Activated CD8-positive, alpha-beta T cell treated with anti-CD3 and anti-CD28 coated beads, Interleukin-2, amount 10 ng/mL, durations not matched to agents 7 days and 5 days (primary cell): ENCODE measurements at regions not wholly inside any gene's neighbourhood (a gene's known extent, or its start where the extent isn't known, plus 50 kb on each side); places are given as distances from the start of the nearest gene placed in this dataset.

Experiments
- ATAC-seq: fragments of 150-1000 bp; cut with Tn5 transposase; one replicate; pipeline ENCODE4 v1.10.0; 2021; ENCODE audit warnings: moderate library complexity
- CTCF ChIA-PET: fragments of 350-600 bp; sonication (Branson Sonifier 250); formaldehyde crosslinking; loops from one replicate; lab custom pipeline; 2021; ENCODE audit warnings: antibody characterized with exemption; lab: Charles Lee
- POLR2A ChIA-PET: fragments of 350-600 bp; sonication (Branson Sonifier 250); formaldehyde crosslinking; loops from one replicate; lab custom pipeline; 2021; ENCODE audit warnings: antibody characterized with exemption; lab: Charles Lee
- DNase-seq: peaks from one replicate; pipeline ENCODE4 v3.0.0-alpha.2; 2020
- H3K27ac Mint-ChIP-seq: one replicate; pipeline ENCODE4 v1.8.0; 2021; ENCODE audit warnings: mild to moderate bottlenecking, mixed read lengths
- H3K27me3 Mint-ChIP-seq: one replicate; pipeline ENCODE4 v1.8.0; 2021; ENCODE audit warnings: low read depth, mixed read lengths
- H3K36me3 Mint-ChIP-seq: one replicate; pipeline ENCODE4 v1.8.0; 2021; ENCODE audit warnings: low read depth, mixed read lengths
- H3K4me1 Mint-ChIP-seq: one replicate; pipeline ENCODE4 v1.8.0; 2021; ENCODE audit warnings: low read depth, mixed read lengths
- H3K4me3 Mint-ChIP-seq: one replicate; pipeline ENCODE4 v1.8.0; 2021; ENCODE audit warnings: mild to moderate bottlenecking, mixed read lengths
- H3K9me3 Mint-ChIP-seq: one replicate; pipeline ENCODE4 v1.8.0; 2022; ENCODE audit warnings: mixed read lengths; ENCODE audit not compliant: insufficient read depth

GRCh38 chr17:5711344-5711743 lies 127.0 kb upstream of the NLRP1 start:
- no peaks in the 10 kb centered on the region for H3K9me3 Mint-ChIP-seq
- POLR2A ChIA-PET = no interaction called here
- no peaks in the 10 kb centered on the region for H3K4me1 Mint-ChIP-seq
- ATAC-seq = no peak
- no peaks in the 10 kb centered on the region for H3K36me3 Mint-ChIP-seq
- H3K4me3 Mint-ChIP-seq = no peak overlapping the region
- no peak for DNase-seq
- CTCF ChIA-PET = interaction anchor here (1.7 kb wide), 1 partner anchor 119 kb away, joined by 4 read pairs; no protein-coding TSS in a partner anchor
- H3K27me3 Mint-ChIP-seq = peaks cover 39% of the 10 kb centered on the region
- H3K27ac Mint-ChIP-seq = no peak overlapping the region

GRCh38 chr17:5714993-5715392 lies 130.7 kb upstream of the NLRP1 start:
- peaks cover 34% of the 10 kb centered on the region for H3K27me3 Mint-ChIP-seq
- no peaks in the 10 kb centered on the region for H3K36me3 Mint-ChIP-seq
- H3K4me1 Mint-ChIP-seq = no peaks in the 10 kb centered on the region
- ATAC-seq = no peak
- no peak for DNase-seq
- H3K9me3 Mint-ChIP-seq = no peaks in the 10 kb centered on the region
- CTCF ChIA-PET = no interaction called here
- POLR2A ChIA-PET = no interaction called here
- H3K4me3 Mint-ChIP-seq = no peak overlapping the region
- H3K27ac Mint-ChIP-seq = no peak overlapping the region

GRCh38 chr17:5715478-5715877 lies 131.2 kb upstream of the NLRP1 start:
- DNase-seq = no peak
- H3K4me3 Mint-ChIP-seq = no peak overlapping the region
- no peaks in the 10 kb centered on the region for H3K9me3 Mint-ChIP-seq
- H3K4me1 Mint-ChIP-seq = no peaks in the 10 kb centered on the region
- ATAC-seq = no peak
- H3K36me3 Mint-ChIP-seq = no peaks in the 10 kb centered on the region
- peaks cover 29% of the 10 kb centered on the region for H3K27me3 Mint-ChIP-seq
- POLR2A ChIA-PET = no interaction called here
- no peak overlapping the region for H3K27ac Mint-ChIP-seq
- CTCF ChIA-PET = no interaction called here

- Mint-ChIP-seq H3K9me3 (no peaks in the 10 kb centered on the region), H3K27ac (no peak overlapping the region), H3K36me3 (no peaks in the 10 kb centered on the region), H3K27me3 (peaks cover 11% of the 10 kb centered on the region), H3K4me1 (no peaks in the 10 kb centered on the region), H3K4me3 (no peak overlapping the region)
- ATAC-seq (no peak), DNase-seq (no peak)
- CTCF ChIA-PET = interaction anchor here (0.9 to 1.4 kb wide), 2 partner anchors 11 to 13 kb away, joined by 3 to 6 read pairs; no protein-coding TSS in a partner anchor
- POLR2A ChIA-PET = no interaction called here
These were observed 134.4 kb upstream of the NLRP1 start for GRCh38 chr17:5718726-5719125.

GRCh38 chr17:5719976-5720375 lies 135.7 kb upstream of the NLRP1 start:
- POLR2A ChIA-PET = no interaction called here
- CTCF ChIA-PET = no interaction called here
- no peaks in the 10 kb centered on the region for H3K9me3 Mint-ChIP-seq
- no peak overlapping the region for H3K4me3 Mint-ChIP-seq
- ATAC-seq = no peak
- H3K27ac Mint-ChIP-seq = no peak overlapping the region
- H3K36me3 Mint-ChIP-seq = no peaks in the 10 kb centered on the region
- no peak for DNase-seq
- peaks cover 14% of the 10 kb centered on the region for H3K27me3 Mint-ChIP-seq
- H3K4me1 Mint-ChIP-seq = no peaks in the 10 kb centered on the region

GRCh38 chr17:5730373-5730772 lies 146.1 kb upstream of the NLRP1 start:
- H3K9me3 Mint-ChIP-seq = no peaks in the 10 kb centered on the region
- DNase-seq (no peak), ATAC-seq (no peak)
- no peak overlapping the region for H3K4me3 Mint-ChIP-seq
- no peak overlapping the region for H3K27ac Mint-ChIP-seq
- CTCF ChIA-PET = no interaction called here
- no peaks in the 10 kb centered on the region for H3K4me1 Mint-ChIP-seq
- POLR2A ChIA-PET = no interaction called here
- no peaks in the 10 kb centered on the region for H3K36me3 Mint-ChIP-seq
- H3K27me3 Mint-ChIP-seq = peaks cover 5% of the 10 kb centered on the region

- ChIA-PET POLR2A (no interaction called here), CTCF (no interaction called here)
- H3K4me3 Mint-ChIP-seq = no peak overlapping the region
- no peaks in the 10 kb centered on the region for H3K36me3 Mint-ChIP-seq
- no peaks in the 10 kb centered on the region for H3K4me1 Mint-ChIP-seq
- H3K27ac Mint-ChIP-seq = no peak overlapping the region
- peaks cover 8% of the 10 kb centered on the region for H3K27me3 Mint-ChIP-seq
- H3K9me3 Mint-ChIP-seq = no peaks in the 10 kb centered on the region
- DNase-seq = no peak
- no peak for ATAC-seq
These were observed 156.6 kb upstream of the NLRP1 start for GRCh38 chr17:5740937-5741336.

- ATAC-seq (no peak), DNase-seq (no peak)
- ChIA-PET POLR2A (no interaction called here), CTCF (no interaction called here)
- Mint-ChIP-seq H3K4me1 (no peaks in the 10 kb centered on the region), H3K9me3 (no peaks in the 10 kb centered on the region), H3K4me3 (no peak overlapping the region), H3K27ac (no peak overlapping the region), H3K36me3 (no peaks in the 10 kb centered on the region), H3K27me3 (peaks cover 8% of the 10 kb centered on the region)
These were observed 157.5 kb upstream of the NLRP1 start for GRCh38 chr17:5741810-5742209.

GRCh38 chr17:5745111-5745813 lies 161.0 kb upstream of the NLRP1 start:
- ATAC-seq (no peak), DNase-seq (no peak)
- Mint-ChIP-seq H3K9me3 (no peaks in the 10 kb centered on the region), H3K4me1 (no peaks in the 10 kb centered on the region), H3K4me3 (no peak overlapping the region), H3K27ac (no peak overlapping the region), H3K27me3 (peaks cover 10% of the 10 kb centered on the region), H3K36me3 (no peaks in the 10 kb centered on the region)
- ChIA-PET POLR2A (no interaction called here), CTCF (no interaction called here)

- Mint-ChIP-seq H3K27ac (no peak overlapping the region), H3K4me3 (no peak overlapping the region), H3K36me3 (no peaks in the 10 kb centered on the region), H3K27me3 (peaks cover 11% of the 10 kb centered on the region), H3K9me3 (no peaks in the 10 kb centered on the region), H3K4me1 (no peaks in the 10 kb centered on the region)
- no peak for ATAC-seq
- ChIA-PET POLR2A (no interaction called here), CTCF (no interaction called here)
- DNase-seq = no peak
These were observed 163.0 kb upstream of the NLRP1 start for GRCh38 chr17:5747276-5747675.

- H3K9me3 Mint-ChIP-seq = no peaks in the 10 kb centered on the region
- ChIA-PET POLR2A (no interaction called here), CTCF (no interaction called here)
- H3K4me3 Mint-ChIP-seq = no peak overlapping the region
- no peaks in the 10 kb centered on the region for H3K36me3 Mint-ChIP-seq
- H3K27me3 Mint-ChIP-seq = peaks cover 11% of the 10 kb centered on the region
- H3K27ac Mint-ChIP-seq = no peak overlapping the region
- DNase-seq = no peak
- no peak for ATAC-seq
- H3K4me1 Mint-ChIP-seq = no peaks in the 10 kb centered on the region
These were observed 163.7 kb upstream of the NLRP1 start for GRCh38 chr17:5747964-5748363.

GRCh38 chr17:5753421-5753820 lies 169.1 kb upstream of the NLRP1 start:
- H3K4me3 Mint-ChIP-seq = no peak overlapping the region
- no peaks in the 10 kb centered on the region for H3K4me1 Mint-ChIP-seq
- no peak overlapping the region for H3K27ac Mint-ChIP-seq
- CTCF ChIA-PET = no interaction called here
- H3K9me3 Mint-ChIP-seq = no peaks in the 10 kb centered on the region
- peaks cover 19% of the 10 kb centered on the region for H3K27me3 Mint-ChIP-seq
- POLR2A ChIA-PET = no interaction called here
- ATAC-seq (no peak), DNase-seq (no peak)
- H3K36me3 Mint-ChIP-seq = no peaks in the 10 kb centered on the region
